Right atrium auricular region (tissue), 2 donors: ENCODE measurements at regions not wholly inside any gene's neighbourhood (a gene's known extent, or its start where the extent isn't known, plus 50 kb on each side); places are given as distances from the start of the nearest gene placed in this dataset.

Source experiments
- DNase-seq: peaks from one replicate; pipeline ENCODE4 v3.0.0-alpha.2; 2019; ENCODE audit warnings: low spot score
- H3K27ac ChIP-seq, 2 donors: fragments of 200-600 bp; sonication (generic); 1 replicate in 1 of 2; 2 replicates in 1 of 2; pipeline ENCODE4 v1.5.1; 2016 to 2019
- H3K27me3 ChIP-seq, 2 donors: fragments of 200-600 bp; sonication (generic); one replicate each; pipeline versions ENCODE4 v1.5.1 to v1.6.0; 2017 to 2019
- H3K36me3 ChIP-seq: fragments of 200-600 bp; sonication (generic); one replicate; pipeline ENCODE4 v1.5.1; 2016
- H3K4me1 ChIP-seq, 2 donors: fragments of 200-600 bp; sonication (generic); one replicate each; pipeline versions ENCODE4 v1.5.1 to v1.6.0; 2017 to 2019
- H3K4me3 ChIP-seq, 2 donors: fragments of 200-600 bp; sonication (generic); 1 replicate in 1 of 2; 2 replicates in 1 of 2; pipeline ENCODE4 v1.5.1; 2017 to 2019; ENCODE audit warnings: mild to moderate bottlenecking in 1 of 2, moderate library complexity in 1 of 2
- H3K9me3 ChIP-seq, 2 donors: fragments of 200-600 bp; sonication (generic); one replicate each; pipeline ENCODE4 v1.5.1; 2019
- TF ChIP-seq, protein P1 (sequence below), 2 donors: fragments of 200-600 bp; sonication (generic); IDR thresholded peaks; one replicate each; pipeline ENCODE4 v1.5.1; 2019; ENCODE audit warnings: antibody characterized with exemption in 2 of 2

DNA sequence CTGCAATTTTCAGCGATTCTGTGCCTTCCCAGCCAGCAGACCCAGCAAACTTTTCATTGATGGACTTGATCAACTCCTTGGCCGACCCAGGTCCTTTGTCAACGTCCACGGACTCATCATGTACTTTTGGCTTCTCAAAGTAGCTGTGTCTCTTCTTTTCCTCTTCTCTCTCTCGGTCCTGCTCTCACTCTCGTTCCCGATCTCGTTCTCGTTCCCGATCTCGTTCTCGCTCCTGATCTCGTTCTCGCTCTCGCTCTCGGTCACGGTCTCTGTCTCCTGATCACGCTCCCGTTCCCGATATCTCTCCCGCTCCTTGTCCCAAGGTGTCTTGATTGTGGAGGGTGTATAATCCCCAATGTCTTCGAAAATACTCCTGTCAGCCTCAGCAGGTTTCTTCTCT, 219.5 kb upstream of the FANCL start:
- Histone ChIP-seq H3K4me1 (no peaks in the 10 kb centered on the region), H3K27me3 (no peaks in the 10 kb centered on the region), H3K36me3 (no peaks in the 10 kb centered on the region), H3K27ac (no peak overlapping the region), H3K4me3 (no peak overlapping the region), H3K9me3 (no peaks in the 10 kb centered on the region)
- no peak for DNase-seq
- TF ChIP-seq, protein P1, sequence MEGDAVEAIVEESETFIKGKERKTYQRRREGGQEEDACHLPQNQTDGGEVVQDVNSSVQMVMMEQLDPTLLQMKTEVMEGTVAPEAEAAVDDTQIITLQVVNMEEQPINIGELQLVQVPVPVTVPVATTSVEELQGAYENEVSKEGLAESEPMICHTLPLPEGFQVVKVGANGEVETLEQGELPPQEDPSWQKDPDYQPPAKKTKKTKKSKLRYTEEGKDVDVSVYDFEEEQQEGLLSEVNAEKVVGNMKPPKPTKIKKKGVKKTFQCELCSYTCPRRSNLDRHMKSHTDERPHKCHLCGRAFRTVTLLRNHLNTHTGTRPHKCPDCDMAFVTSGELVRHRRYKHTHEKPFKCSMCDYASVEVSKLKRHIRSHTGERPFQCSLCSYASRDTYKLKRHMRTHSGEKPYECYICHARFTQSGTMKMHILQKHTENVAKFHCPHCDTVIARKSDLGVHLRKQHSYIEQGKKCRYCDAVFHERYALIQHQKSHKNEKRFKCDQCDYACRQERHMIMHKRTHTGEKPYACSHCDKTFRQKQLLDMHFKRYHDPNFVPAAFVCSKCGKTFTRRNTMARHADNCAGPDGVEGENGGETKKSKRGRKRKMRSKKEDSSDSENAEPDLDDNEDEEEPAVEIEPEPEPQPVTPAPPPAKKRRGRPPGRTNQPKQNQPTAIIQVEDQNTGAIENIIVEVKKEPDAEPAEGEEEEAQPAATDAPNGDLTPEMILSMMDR (IDR thresholded peaks at IDR 0.05): no peak

DNA sequence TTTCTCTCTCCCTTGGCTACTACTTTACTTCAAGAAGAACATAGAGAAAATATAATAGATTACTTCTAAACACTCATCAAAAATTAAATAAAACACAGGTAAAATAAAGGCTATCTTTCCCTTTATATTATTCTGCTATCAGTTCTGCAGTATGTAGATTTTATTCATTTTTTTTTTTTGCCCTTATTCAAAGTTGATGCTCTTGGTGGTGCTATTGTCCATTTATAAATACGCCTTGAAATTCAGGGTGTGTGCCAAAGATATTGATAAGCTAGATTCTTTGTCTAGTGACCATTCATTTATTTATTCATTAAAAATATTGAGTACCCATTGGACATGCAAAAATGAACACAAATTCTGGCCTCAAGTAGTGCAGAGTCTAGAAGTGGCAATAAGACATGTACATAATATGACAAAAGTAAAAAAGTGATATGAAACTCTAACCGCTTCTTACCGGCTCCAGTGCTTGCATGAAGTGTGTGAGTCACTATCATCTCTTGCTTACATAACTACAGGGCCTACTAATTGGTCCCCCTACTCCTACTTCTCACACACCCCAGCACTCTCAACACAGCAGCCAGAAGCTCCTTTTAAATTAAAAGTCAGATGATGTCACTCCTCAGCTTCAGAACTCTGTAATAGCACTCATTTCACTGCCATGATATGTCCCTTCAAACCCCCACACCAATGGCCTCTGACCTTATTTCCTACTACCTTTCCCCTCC, 208.3 kb upstream of the FANCL start:
- H3K27ac ChIP-seq: no peak overlapping the region
- no peaks in the 10 kb centered on the region for H3K36me3 ChIP-seq
- no peaks in the 10 kb centered on the region for H3K27me3 ChIP-seq
- no peaks in the 10 kb centered on the region for H3K4me1 ChIP-seq
- no peaks in the 10 kb centered on the region for H3K9me3 ChIP-seq
- H3K4me3 ChIP-seq: no peak overlapping the region
- TF ChIP-seq, protein P1 (IDR thresholded peaks at IDR 0.05): no peak
- DNase-seq: no peak

DNA sequence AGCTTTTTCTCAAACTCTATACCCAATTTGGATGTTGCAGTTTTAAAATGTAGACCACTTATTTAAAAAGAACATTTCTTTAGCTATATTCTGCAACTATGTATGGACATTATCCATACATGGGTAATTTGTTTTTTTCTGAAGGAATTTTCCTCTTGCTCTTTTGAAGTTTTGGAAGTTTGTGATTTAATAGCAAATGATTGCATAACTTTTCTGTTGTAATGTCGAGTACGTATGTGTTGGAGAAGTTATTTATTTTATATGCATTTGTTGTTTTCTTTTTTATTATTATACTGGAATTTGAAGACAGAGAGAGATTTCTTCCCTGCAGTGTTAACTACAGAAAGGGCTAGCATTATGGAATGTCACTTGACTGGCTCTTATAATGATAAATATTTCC, 207.7 kb upstream of the FANCL start:
- Histone ChIP-seq H3K27me3 (no peaks in the 10 kb centered on the region), H3K4me1 (no peaks in the 10 kb centered on the region), H3K9me3 (no peaks in the 10 kb centered on the region), H3K4me3 (no peak overlapping the region), H3K36me3 (no peaks in the 10 kb centered on the region), H3K27ac (no peak overlapping the region)
- no peak for DNase-seq
- TF ChIP-seq, protein P1 (IDR thresholded peaks at IDR 0.05): no peak

DNA sequence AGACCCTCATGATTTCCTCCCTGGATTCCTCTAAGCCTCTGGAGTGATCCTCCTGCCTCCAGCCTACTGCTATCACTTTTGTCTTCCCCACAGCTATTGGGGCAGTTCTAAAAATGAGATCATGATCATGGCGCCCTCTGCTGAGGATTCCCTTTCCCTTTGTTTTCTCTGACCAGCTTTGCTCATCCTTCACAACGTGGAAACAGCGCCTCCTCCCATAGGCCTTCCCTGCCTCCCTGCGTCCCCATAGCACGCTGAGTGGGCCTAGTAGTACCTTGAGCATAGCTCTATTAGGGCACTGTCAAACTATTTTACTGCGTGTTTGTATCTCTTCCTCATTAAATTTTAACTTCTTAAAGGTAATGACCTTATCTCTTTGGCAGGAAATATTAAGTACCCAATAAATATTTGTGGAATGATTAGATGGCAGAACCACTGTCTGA, 207.0 kb upstream of the FANCL start:
- DNase-seq: no peak
- Histone ChIP-seq H3K4me1 (no peaks in the 10 kb centered on the region), H3K9me3 (no peaks in the 10 kb centered on the region), H3K27me3 (no peaks in the 10 kb centered on the region), H3K36me3 (no peaks in the 10 kb centered on the region), H3K4me3 (no peak overlapping the region), H3K27ac (no peak overlapping the region)
- TF ChIP-seq, protein P1 (IDR thresholded peaks at IDR 0.05): peak in 1 of 2 donors; percentile 60

DNA sequence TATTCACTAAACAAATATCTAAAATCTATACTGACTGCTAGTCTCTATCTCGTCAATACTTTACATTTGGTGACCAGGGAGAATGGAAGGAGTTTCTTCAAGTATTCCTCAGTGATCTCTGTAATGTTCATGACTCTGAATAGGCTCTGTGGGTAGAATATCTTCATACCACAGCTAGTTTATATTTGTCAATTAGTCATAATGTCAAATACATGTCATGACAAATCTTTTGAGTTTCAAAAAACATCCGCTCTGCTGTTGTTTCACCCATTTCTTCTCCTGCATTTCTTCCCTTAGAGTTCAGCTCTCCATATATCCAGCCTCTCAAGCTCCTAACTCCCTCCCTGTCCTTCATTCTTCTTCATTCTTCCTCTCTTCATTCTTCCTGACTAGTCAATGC, 206.5 kb upstream of the FANCL start:
- Histone ChIP-seq H3K27me3 (no peaks in the 10 kb centered on the region), H3K9me3 (no peaks in the 10 kb centered on the region), H3K27ac (no peak overlapping the region), H3K4me3 (no peak overlapping the region), H3K4me1 (no peaks in the 10 kb centered on the region), H3K36me3 (no peaks in the 10 kb centered on the region)
- no peak for DNase-seq
- TF ChIP-seq, protein P1 (IDR thresholded peaks at IDR 0.05): no peak

DNA sequence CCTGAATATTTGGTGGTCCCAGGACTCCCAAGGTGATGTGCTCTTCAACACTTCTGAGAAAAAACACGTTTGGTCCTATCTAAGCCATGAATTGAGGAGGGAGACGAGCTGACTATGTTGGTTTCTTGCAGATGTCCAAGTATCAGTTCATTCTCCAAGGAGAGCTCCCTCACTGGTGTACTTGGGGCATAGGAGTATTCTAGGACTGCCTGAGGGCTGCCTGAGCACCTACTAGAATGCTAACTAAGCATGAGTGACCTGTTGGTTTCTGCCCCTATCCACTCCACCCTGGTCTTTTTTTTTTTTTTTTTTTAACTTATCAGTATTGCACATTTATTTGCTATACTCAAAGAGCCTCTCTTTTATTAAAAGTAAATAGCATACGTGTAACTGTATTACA, 200.5 kb upstream of the FANCL start:
- H3K9me3 ChIP-seq: no peaks in the 10 kb centered on the region
- H3K27ac ChIP-seq: no peak overlapping the region
- no peak for DNase-seq
- H3K36me3 ChIP-seq: no peaks in the 10 kb centered on the region
- H3K4me1 ChIP-seq: no peaks in the 10 kb centered on the region
- no peaks in the 10 kb centered on the region for H3K27me3 ChIP-seq
- TF ChIP-seq, protein P1 (IDR thresholded peaks at IDR 0.05): no peak
- H3K4me3 ChIP-seq: no peak overlapping the region
